Spleen (tissue), 11 donors: ENCODE measurements at regions not wholly inside any gene's neighbourhood (a gene's known extent, or its start where the extent isn't known, plus 50 kb on each side); places are given as distances from the start of the nearest gene placed in this dataset.
A peak's percentile ranks its signal among the peaks of the same experiment; 100 is the strongest.

Source experiments
- DNase-seq: peaks from one replicate; pipeline ENCODE4 v3.0.0-alpha.2; 2020
- H3K27ac ChIP-seq, 8 donors: fragments of 200-600 bp; sonication (generic) in 7 of 8; 1 replicate in 4 of 8; 2 replicates in 4 of 8; pipeline versions ENCODE4 v1.5.0 to v1.8.0; 2016 to 2021; ENCODE audit warnings: inconsistent platforms in 4 of 8, mild to moderate bottlenecking in 4 of 8, moderate library complexity in 1 of 8
- H3K27me3 ChIP-seq, 7 donors: fragments of 200-600 bp; sonication (generic) in 6 of 7; replicated peaks in 1 of 7; 1 replicate in 4 of 7; 2 replicates in 3 of 7; pipeline versions ENCODE4 v1.5.0 to v1.8.0; 2016 to 2021; ENCODE audit warnings: inconsistent platforms in 3 of 7, mild to moderate bottlenecking in 1 of 7
- H3K36me3 ChIP-seq, 6 donors: fragments of 200-600 bp; sonication (generic) in 5 of 6; 1 replicate in 4 of 6; 2 replicates in 2 of 6; pipeline versions ENCODE4 v1.5.0 to v1.8.0; 2016 to 2021; ENCODE audit warnings: inconsistent platforms in 2 of 6
- H3K4me1 ChIP-seq, 6 donors: fragments of 200-600 bp; sonication (generic) in 5 of 6; 1 replicate in 3 of 6; 2 replicates in 3 of 6; pipeline versions ENCODE4 v1.5.0 to v1.8.0; 2016 to 2021; ENCODE audit warnings: inconsistent platforms in 3 of 6
- H3K4me3 ChIP-seq, 8 donors: fragments of 200-600 bp; sonication (generic) in 7 of 8; 1 replicate in 4 of 8; 2 replicates in 4 of 8; pipeline versions ENCODE4 v1.5.0 to v1.8.0; 2016 to 2021; ENCODE audit warnings: inconsistent platforms in 4 of 8, mild to moderate bottlenecking in 4 of 8, moderate library complexity in 2 of 8
- H3K9me3 ChIP-seq, 8 donors: fragments of 200-600 bp; sonication (generic) in 7 of 8; 1 replicate in 4 of 8; 2 replicates in 4 of 8; pipeline versions ENCODE4 v1.5.0 to v1.8.0; 2016 to 2021; ENCODE audit warnings: inconsistent platforms in 4 of 8
- POLR2A ChIP-seq, 3 donors: fragments of 450-650 bp; IDR thresholded peaks; one replicate each; pipeline ENCODE4 v1.5.1; 2017; ENCODE audit warnings: antibody characterized with exemption in 3 of 3, mild to moderate bottlenecking in 1 of 3
- POLR2AphosphoS5 ChIP-seq, 3 donors: sonication (generic); formaldehyde crosslinking; IDR thresholded peaks; one replicate each; pipeline ENCODE4 v1.5.1; 2017; ENCODE audit warnings: antibody characterized with exemption in 3 of 3
- WGBS, 5 donors: extraction: QIAGEN DNeasy Blood & Tissue Kit in 3 of 5; methylation state at CpG; one replicate each; pipeline versions ENCODE4 v1.1.5 to v1.1.7; 2013 to 2018; 5-methylcytosine and 5-hydroxymethylcytosine counted together
- intact Hi-C: fragments of 100-400 bp; cut with DNase I; formaldehyde crosslinking; loops from one replicate; pipeline ENCODE4 v1.15.0; 2023; ENCODE audit warnings: low total_unique reads
- TF ChIP-seq, protein P1 (sequence below), 11 experiments: fragments of 200-600 bp in 7 of 11; fragments of 450-650 bp in 4 of 11; sonication (generic) in 4 of 11; IDR thresholded peaks in 8 of 11; conservative IDR thresholded peaks in 3 of 11; 1 replicate in 7 of 11; 2 replicates in 4 of 11; pipeline versions ENCODE4 v1.4.0 to v1.8.0; 2016 to 2021; ENCODE audit warnings: antibody characterized with exemption in 11 of 11, inconsistent platforms in 4 of 11, mild to moderate bottlenecking in 1 of 11
- donor health status: healthy with polysubstance abuse.
- donor health status: DM: no; HTN: no; CAD: no; lungs with moderate emphysema.
- donor health status: DM: no; HTN: no; CAD: no.
- donor health status: Bipolar disorder and iron deficiency.
- donor health status: healthy.
- donor health status: DM: no; HTN: no; CAD: no.
- donor health status: DM: yes; HTN: yes; CAD: no.

DNA sequence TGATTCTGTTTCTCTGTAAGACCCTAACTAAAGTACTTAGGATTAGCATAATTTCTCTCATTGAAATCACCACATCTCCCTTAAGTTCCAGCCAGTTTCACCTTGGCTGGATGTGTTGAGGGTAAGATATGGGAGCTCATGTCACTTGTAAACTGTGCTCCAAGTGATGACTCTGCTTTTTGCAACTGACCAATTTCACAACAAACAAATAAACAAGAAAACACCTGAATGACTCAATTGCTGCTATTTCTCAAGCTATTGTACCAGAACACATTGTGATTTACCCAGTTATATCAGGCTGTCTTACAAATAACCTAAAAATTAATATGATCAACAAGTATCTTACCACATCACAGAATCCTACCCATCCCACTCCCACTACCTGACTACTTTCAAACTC, 379.1 kb upstream of the KIF2A start:
- no peaks in the 10 kb centered on the region for H3K27me3 ChIP-seq
- no peaks in the 10 kb centered on the region for H3K4me1 ChIP-seq
- DNase-seq: no peak
- H3K36me3 ChIP-seq: no peaks in the 10 kb centered on the region
- H3K9me3 ChIP-seq: no peaks in the 10 kb centered on the region
- H3K4me3 ChIP-seq: no peak overlapping the region
- TF ChIP-seq, protein P1, sequence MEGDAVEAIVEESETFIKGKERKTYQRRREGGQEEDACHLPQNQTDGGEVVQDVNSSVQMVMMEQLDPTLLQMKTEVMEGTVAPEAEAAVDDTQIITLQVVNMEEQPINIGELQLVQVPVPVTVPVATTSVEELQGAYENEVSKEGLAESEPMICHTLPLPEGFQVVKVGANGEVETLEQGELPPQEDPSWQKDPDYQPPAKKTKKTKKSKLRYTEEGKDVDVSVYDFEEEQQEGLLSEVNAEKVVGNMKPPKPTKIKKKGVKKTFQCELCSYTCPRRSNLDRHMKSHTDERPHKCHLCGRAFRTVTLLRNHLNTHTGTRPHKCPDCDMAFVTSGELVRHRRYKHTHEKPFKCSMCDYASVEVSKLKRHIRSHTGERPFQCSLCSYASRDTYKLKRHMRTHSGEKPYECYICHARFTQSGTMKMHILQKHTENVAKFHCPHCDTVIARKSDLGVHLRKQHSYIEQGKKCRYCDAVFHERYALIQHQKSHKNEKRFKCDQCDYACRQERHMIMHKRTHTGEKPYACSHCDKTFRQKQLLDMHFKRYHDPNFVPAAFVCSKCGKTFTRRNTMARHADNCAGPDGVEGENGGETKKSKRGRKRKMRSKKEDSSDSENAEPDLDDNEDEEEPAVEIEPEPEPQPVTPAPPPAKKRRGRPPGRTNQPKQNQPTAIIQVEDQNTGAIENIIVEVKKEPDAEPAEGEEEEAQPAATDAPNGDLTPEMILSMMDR (IDR thresholded peaks at IDR 0.05 in 8 of 11, conservative IDR thresholded peaks at IDR 0.05 in 3 of 11): no peak
- TF ChIP-seq POLR2AphosphoS5 (IDR thresholded peaks at IDR 0.05): no peak
- TF ChIP-seq POLR2A (IDR thresholded peaks at IDR 0.05): no peak
- intact Hi-C loops: no loop called here
- no peak overlapping the region for H3K27ac ChIP-seq

DNA sequence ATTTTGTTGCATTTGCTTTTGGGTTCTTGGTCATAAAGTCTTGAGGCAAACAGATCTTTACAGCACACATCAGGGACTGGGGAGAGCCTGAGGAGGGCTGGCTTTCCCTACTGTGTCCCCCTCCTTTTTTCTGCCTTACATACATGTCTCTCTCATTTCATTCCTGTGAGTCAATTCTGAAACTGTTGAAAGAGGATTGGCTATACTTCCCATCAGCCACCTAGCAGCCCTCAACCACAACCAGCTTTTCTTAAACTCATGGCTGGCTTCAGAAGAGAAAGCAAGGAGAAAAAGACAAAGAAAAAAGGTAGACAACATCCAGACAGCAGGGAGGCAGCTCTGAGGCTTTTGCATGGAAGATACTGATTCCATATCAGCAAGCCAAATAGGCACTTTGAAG, 374.8 kb upstream of the KIF2A start:
- TF ChIP-seq, protein P1 (IDR thresholded peaks at IDR 0.05 in 8 of 11, conservative IDR thresholded peaks at IDR 0.05 in 3 of 11): no peak
- TF ChIP-seq POLR2AphosphoS5 (IDR thresholded peaks at IDR 0.05) (no peak), POLR2A (IDR thresholded peaks at IDR 0.05) (no peak)
- DNase-seq: no peak
- no peaks in the 10 kb centered on the region for H3K4me1 ChIP-seq

DNA sequence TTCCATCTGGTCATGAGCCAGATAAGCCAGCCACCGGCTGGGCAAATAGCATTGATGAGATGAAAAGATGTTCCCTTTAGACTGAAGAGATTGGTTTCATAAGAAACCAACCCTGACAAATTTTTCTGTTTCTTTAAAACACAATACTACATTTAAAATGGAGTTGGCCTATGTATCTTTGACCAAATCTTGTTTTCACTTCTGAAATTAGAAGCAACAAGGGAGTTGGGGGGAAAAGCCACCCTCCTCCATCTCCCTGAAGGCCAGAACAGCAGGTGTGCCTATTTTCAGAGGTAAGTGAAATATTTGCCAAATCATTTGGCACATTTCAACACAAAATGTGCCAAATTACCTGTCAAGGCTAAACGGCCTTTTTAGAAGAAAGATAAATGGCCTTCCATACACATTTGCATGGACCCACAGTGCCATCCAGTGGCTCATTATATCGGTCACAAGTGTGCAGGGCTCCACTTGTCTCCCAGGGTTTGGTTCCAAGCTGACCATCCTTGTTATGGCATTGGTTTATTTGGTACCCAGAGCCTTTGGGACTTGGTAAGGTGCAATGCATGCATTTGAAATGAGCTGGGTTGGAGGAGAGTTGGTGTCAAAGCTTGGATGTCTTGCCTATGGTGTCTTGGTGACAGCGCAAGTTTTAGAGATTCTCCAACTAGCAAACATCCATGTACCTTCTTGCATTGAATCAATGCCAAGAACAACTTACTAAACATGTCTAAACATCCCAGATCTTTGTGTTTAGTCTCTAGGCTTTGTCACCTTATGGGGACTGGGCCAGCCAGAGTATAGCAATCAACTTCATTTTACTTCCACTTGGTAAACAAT, 372.0 kb upstream of the KIF2A start:
- no peak overlapping the region for H3K4me3 ChIP-seq
- H3K4me1 ChIP-seq: no peaks in the 10 kb centered on the region

More for the DNA sequence above, 374.8 kb upstream of the KIF2A start:
- no peaks in the 10 kb centered on the region for H3K36me3 ChIP-seq
- intact Hi-C loops: no loop called here
- H3K27ac ChIP-seq: no peak overlapping the region
- H3K27me3 ChIP-seq: no peaks in the 10 kb centered on the region
- no peaks in the 10 kb centered on the region for H3K9me3 ChIP-seq
- H3K4me3 ChIP-seq: no peak overlapping the region

DNA sequence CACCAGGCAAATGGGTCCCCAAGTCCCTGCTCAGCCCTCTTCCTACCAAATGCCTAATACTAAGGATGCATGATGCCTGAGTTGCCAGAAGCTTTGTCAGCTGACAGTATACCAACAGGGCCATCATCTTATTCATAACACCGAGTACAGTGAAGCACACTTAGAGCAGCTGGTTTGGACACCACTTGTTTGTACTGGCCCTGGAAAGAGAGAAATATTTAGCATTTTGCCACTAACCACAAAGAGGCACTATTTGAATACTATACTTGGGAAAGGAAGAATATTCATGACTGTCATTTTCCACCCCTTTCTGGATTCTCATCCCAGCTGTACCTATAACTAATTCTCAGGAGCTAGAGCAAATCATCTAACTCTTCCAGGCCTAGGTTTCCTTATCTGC, 364.4 kb upstream of the KIF2A start:
- intact Hi-C loops: no loop called here
- Histone ChIP-seq H3K36me3 (no peaks in the 10 kb centered on the region), H3K27ac (no peak overlapping the region)

More for the DNA sequence above, 372.0 kb upstream of the KIF2A start:
- no peaks in the 10 kb centered on the region for H3K9me3 ChIP-seq
- 46 to 53% (median 47%) methylated on average over 4 of the region's 4 CpGs for WGBS, 5 donors
- intact Hi-C loops: no loop called here
- H3K36me3 ChIP-seq: no peaks in the 10 kb centered on the region
- H3K27ac ChIP-seq: no peak overlapping the region
- TF ChIP-seq, protein P1 (IDR thresholded peaks at IDR 0.05 in 8 of 11, conservative IDR thresholded peaks at IDR 0.05 in 3 of 11): peak in 8 of 11 experiments; percentile 8 to 48 (median 39)
- no peak for TF ChIP-seq POLR2A (IDR thresholded peaks at IDR 0.05)
- H3K27me3 ChIP-seq: no peaks in the 10 kb centered on the region
- no peak for DNase-seq

More for the DNA sequence above, 364.4 kb upstream of the KIF2A start:
- no peaks in the 10 kb centered on the region for H3K27me3 ChIP-seq
- DNase-seq: no peak
- 0 to 65% (median 43%) methylated on average over 1 of the region's 1 CpG; no CpG with 5 or more reads in 1 of the 5 donors for WGBS, 5 donors
- H3K4me3 ChIP-seq: no peak overlapping the region
- no peaks in the 10 kb centered on the region for H3K4me1 ChIP-seq
- TF ChIP-seq POLR2A (IDR thresholded peaks at IDR 0.05) (no peak), POLR2AphosphoS5 (IDR thresholded peaks at IDR 0.05) (no peak)
- TF ChIP-seq, protein P1 (IDR thresholded peaks at IDR 0.05 in 8 of 11, conservative IDR thresholded peaks at IDR 0.05 in 3 of 11): no peak
- no peaks in the 10 kb centered on the region for H3K9me3 ChIP-seq
